Small intestine (tissue), 7 donors: ENCODE measurements at regions not wholly inside any gene's neighbourhood (a gene's known extent, or its start where the extent isn't known, plus 50 kb on each side); places are given as distances from the start of the nearest gene placed in this dataset.

Experiments used
- DNase-seq, 2 donors: peaks; one replicate each; pipeline versions ENCODE4 v3.0.0 to v3.0.0-alpha.2; 2013
- FAIRE-seq: peaks from 2 replicates; lab custom pipeline; 2012; peaks lifted over from hg19 to GRCh38; lab: Jason Lieb, UNC
- H3K27ac ChIP-seq, 3 donors: one replicate each; pipeline ENCODE4 v1.5.1; 2013; ENCODE audit warnings: low read length in 2 of 3, mild to moderate bottlenecking in 2 of 3, control low read depth in 1 of 3, inconsistent platforms in 1 of 3, low read depth in 1 of 3, moderate library complexity in 1 of 3
- H3K27me3 ChIP-seq, 3 donors: one replicate each; pipeline ENCODE4 v1.6.1; 2013; ENCODE audit warnings: low read length in 3 of 3, inconsistent platforms in 1 of 3; ENCODE audit not compliant: control insufficient read depth in 3 of 3, insufficient read depth in 3 of 3
- H3K36me3 ChIP-seq, 3 donors: one replicate each; pipeline ENCODE4 v1.6.1; 2013; ENCODE audit warnings: low read length in 3 of 3, inconsistent platforms in 1 of 3, low read depth in 1 of 3, mild to moderate bottlenecking in 1 of 3, moderate library complexity in 1 of 3; ENCODE audit not compliant: control insufficient read depth in 3 of 3, insufficient read depth in 2 of 3
- H3K4me1 ChIP-seq, 3 donors: one replicate each; pipeline ENCODE4 v1.6.1; 2013; ENCODE audit warnings: low read length in 2 of 3, inconsistent platforms in 1 of 3, low read depth in 1 of 3, mild to moderate bottlenecking in 1 of 3, moderate library complexity in 1 of 3; ENCODE audit not compliant: control insufficient read depth in 3 of 3, insufficient read depth in 2 of 3
- H3K4me3 ChIP-seq, 3 donors: one replicate each; pipeline ENCODE4 v1.5.1; 2013; ENCODE audit warnings: low read length in 3 of 3, control low read depth in 1 of 3, inconsistent platforms in 1 of 3, low read depth in 1 of 3, mild to moderate bottlenecking in 1 of 3, moderate library complexity in 1 of 3
- H3K9me3 ChIP-seq, 2 donors: one replicate each; pipeline ENCODE4 v1.6.1; 2013; ENCODE audit warnings: low read depth in 1 of 2, low read length in 1 of 2; ENCODE audit not compliant: control insufficient read depth in 2 of 2, insufficient read depth in 1 of 2
- WGBS, 3 donors: extraction: QIAGEN DNeasy Blood & Tissue Kit; methylation state at CpG; one replicate each; pipeline ENCODE4 v1.1.7; 2013; 5-methylcytosine and 5-hydroxymethylcytosine counted together
- donor health status: healthy with polysubstance abuse.
- donor health status: control.
- donor health status: control.
- donor health status: Bipolar disorder and iron deficiency.
- donor health status: healthy.

DNA sequence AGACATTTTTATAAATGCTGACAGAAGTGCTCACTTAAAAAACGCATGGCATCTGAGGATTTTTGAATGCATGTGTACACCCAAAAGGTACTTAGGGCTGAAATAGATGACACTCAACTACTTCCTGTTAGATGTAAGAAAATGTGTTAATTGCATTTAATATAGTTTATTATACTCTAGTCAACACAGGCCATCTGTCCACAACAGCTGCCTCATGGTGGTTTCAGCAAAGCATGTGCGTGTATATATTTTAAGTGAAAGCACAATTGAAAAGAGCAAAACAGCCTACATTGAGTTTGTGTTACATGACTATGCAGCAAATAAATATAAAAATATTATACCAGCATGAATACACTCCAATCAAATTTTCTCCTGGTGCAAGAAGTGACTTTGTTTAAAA, 1233.0 kb upstream of the EYS start:
- 76 to 89% (median 84%) methylated on average over 2 of the region's 2 CpGs for WGBS, 3 donors
- FAIRE-seq (no peak), DNase-seq (no peak)
- H3K4me1 ChIP-seq, result no peaks in the 10 kb centered on the region
- no peaks in the 10 kb centered on the region for H3K27me3 ChIP-seq
- no peak overlapping the region for H3K4me3 ChIP-seq
- no peak overlapping the region for H3K27ac ChIP-seq
- no peaks in the 10 kb centered on the region for H3K36me3 ChIP-seq
- peaks cover 0 to 24% of the 10 kb centered on the region in 2 donors for H3K9me3 ChIP-seq

DNA sequence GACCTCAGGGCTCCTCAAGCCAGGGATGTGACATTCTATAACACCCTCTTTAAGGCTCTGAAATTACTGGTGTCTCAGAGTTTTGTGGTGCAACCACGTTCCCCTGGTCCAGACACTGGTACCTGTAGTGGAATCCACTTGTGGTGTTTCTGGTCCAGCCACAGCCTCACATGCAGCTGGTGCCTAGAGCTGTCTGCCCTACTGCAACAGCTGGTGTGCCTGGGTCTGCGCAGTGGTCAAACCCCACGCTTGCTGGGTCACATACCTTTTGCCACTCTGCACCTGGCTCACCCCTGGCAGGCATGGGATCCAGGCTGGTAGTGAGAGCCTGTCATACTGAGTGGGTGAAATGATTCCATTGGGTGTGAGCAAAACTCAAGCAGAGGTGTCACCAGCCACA, 1230.2 kb upstream of the EYS start:
- no peak for DNase-seq
- Histone ChIP-seq H3K36me3 (no peaks in the 10 kb centered on the region), H3K4me3 (no peak overlapping the region), H3K4me1 (no peaks in the 10 kb centered on the region), H3K27ac (no peak overlapping the region), H3K9me3 (peaks cover 0 to 28% of the 10 kb centered on the region in 2 donors), H3K27me3 (no peaks in the 10 kb centered on the region)
- no peak for FAIRE-seq
- WGBS, 3 donors, result 66 to 70% (median 70%) methylated on average over 3 of the region's 3 CpGs

DNA sequence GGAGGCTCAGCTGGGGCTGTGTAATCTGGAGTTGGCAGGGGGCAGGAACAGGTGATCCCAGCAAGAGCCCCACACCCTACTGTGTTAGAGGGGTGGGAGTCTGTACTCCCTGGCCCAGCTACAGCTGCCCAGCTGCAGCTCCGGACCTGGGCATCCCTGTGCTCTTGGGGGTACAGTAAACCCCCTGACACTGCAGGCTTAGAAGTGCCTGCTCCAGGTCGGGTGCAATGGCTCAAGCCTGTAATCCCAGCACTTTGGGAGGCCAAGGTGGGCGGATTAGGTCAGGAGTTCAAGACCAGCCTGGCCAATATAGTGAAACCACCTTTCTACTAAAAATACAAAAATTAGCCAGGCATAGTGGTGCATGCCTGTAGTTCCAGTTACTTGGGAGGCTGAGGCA, 1228.6 kb upstream of the EYS start:
- Histone ChIP-seq H3K4me1 (no peaks in the 10 kb centered on the region), H3K27ac (no peak overlapping the region), H3K36me3 (no peaks in the 10 kb centered on the region), H3K9me3 (peaks cover 0 to 28% of the 10 kb centered on the region in 2 donors), H3K4me3 (no peak overlapping the region), H3K27me3 (no peaks in the 10 kb centered on the region)
- 61 to 83% (median 64%) methylated on average over 3 of the region's 3 CpGs for WGBS, 3 donors
- DNase-seq (no peak), FAIRE-seq (no peak)

DNA sequence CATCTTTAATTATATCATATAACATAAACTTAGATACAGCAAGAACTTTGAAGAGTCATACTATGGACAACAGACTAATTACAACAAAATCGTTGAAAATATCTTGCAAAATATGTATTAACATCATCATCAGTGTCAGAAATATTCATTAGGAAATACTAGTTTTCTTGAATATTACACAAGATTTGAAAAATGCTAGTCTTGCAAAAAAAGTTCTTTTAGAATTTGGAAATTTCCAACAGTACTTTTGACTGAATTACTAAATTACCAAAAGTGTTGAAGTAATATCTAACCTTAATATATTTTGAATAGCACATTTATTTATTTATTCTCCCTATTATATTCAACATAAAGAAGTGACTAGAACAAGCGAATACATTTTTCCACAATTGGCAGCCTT, 1224.8 kb upstream of the EYS start:
- peaks cover 0 to 33% of the 10 kb centered on the region in 2 donors for H3K9me3 ChIP-seq
- WGBS, 3 donors, result 69 to 79% (median 71%) methylated on average over 2 of the region's 2 CpGs
- no peak overlapping the region for H3K4me3 ChIP-seq
- DNase-seq (no peak), FAIRE-seq (no peak)
- H3K27ac ChIP-seq, result no peak overlapping the region
- H3K4me1 ChIP-seq, result no peaks in the 10 kb centered on the region
- no peaks in the 10 kb centered on the region for H3K27me3 ChIP-seq
- no peaks in the 10 kb centered on the region for H3K36me3 ChIP-seq

DNA sequence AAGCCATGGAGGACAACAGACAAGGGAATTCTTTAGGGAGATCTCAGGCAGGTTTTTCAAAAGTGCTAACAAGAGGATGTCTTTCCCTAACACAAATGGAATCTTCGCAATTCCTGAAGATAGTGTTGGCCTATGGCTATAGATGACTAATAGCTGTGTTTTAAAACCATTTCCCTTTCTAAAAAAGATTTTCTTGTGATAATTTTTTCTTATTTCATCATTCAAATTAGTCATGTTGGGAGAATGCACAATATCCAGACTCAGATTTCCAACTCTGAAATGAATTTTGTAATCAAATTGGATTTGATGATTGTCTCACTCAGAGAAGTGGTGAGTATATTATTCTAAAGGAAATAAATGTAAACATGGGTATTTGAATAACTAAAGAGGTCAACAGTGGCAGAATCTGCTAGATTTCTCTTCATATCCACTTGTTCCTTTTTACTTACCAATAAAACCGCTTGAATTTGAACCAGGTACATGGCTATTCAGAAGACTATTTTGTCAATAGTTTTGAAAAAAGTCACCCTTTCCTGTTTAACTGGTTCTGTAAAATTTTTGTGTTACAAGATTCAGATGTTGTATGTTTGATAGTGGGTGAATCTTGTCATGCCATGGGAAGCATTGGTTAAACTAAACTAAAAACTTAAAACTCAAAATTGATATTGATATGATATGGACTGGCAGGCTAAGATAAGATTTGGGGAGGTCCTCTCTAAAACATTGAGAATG, 1223.7 kb upstream of the EYS start:
- FAIRE-seq (no peak), DNase-seq (no peak)
- H3K27me3 ChIP-seq, result no peaks in the 10 kb centered on the region
- H3K36me3 ChIP-seq, result no peaks in the 10 kb centered on the region
- no peak overlapping the region for H3K4me3 ChIP-seq
- H3K9me3 ChIP-seq, result peaks cover 2 to 31% of the 10 kb centered on the region in 2 donors
- H3K4me1 ChIP-seq, result no peaks in the 10 kb centered on the region
- no peak overlapping the region for H3K27ac ChIP-seq
- 79 to 85% (median 83%) methylated on average over 2 of the region's 2 CpGs for WGBS, 3 donors

DNA sequence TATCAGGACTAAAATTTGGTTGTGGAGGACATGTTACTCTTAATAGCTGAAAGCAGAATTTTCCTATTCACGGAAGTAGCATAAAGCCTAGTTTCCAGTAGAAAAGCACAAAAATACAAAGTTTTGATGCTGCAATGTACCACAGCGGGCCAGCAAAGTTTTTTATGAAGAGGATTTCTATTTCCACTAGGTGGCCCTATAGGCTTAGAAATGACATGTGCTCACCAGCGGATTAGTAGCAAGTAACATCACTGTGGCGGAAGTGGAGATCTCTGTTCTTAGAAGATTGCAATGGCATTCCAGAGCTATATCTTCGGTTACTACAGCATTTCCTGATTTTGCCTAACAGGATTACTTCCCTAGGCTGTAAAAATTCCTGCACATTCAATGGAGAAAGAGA, 1219.0 kb upstream of the EYS start:
- no peak for FAIRE-seq
- H3K4me1 ChIP-seq, result no peaks in the 10 kb centered on the region
- 87 to 92% (median 91%) methylated on average over 5 of the region's 5 CpGs for WGBS, 3 donors
- DNase-seq, result no peak
- H3K4me3 ChIP-seq, result no peak overlapping the region
- no peak overlapping the region for H3K27ac ChIP-seq
- peaks cover 2 to 44% of the 10 kb centered on the region in 2 donors for H3K9me3 ChIP-seq
- H3K36me3 ChIP-seq, result no peaks in the 10 kb centered on the region
- no peaks in the 10 kb centered on the region for H3K27me3 ChIP-seq

DNA sequence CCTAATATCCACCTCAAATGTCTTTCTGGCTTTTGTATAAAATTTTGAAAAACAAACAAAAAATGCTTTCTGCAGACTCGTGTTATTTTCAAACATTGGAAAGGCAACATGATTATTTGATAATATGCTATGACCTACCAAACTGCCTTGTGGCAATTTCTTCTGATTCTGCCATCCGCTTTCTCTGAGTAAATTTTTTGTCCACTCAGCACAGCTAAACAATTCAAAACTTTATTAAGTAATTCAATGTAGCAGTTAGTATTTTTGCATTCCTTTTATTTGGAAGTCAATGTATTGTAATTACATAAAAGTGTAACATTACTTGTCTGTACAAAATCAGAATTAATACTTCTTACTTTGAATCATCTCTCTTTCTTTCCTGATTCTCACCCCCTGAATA, 1206.6 kb upstream of the EYS start:
- H3K36me3 ChIP-seq, result no peaks in the 10 kb centered on the region
- H3K27me3 ChIP-seq, result no peaks in the 10 kb centered on the region
- no peak overlapping the region for H3K27ac ChIP-seq
- H3K4me1 ChIP-seq, result no peaks in the 10 kb centered on the region
- 68 to 78% (median 76%) methylated on average over 2 of the region's 2 CpGs for WGBS, 3 donors
- H3K4me3 ChIP-seq, result no peak overlapping the region
- H3K9me3 ChIP-seq, result no peaks in the 10 kb centered on the region
- FAIRE-seq (no peak), DNase-seq (no peak)

DNA sequence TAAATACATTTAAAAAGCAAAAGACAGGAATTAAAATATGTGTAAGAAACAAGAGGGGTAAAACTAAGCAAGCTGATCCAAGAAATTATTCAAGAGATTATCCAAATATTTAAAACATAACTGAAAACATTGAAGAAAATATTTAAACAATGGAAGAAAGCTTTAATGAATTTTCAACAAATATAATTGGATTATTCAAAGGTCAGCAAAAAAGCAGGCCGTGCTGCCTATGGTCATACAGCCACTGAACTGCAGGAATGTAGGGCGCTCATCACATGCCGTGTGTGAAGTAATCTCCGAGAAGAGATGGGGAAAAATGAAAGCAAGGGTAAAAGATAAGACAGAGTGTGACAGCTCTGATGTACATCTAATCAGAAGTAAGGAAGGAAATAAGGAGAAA, 1195.4 kb upstream of the EYS start:
- no peaks in the 10 kb centered on the region for H3K27me3 ChIP-seq
- no peak overlapping the region for H3K27ac ChIP-seq
- no peaks in the 10 kb centered on the region for H3K4me1 ChIP-seq
- H3K4me3 ChIP-seq, result no peak overlapping the region
- H3K9me3 ChIP-seq, result peaks cover 0 to 10% of the 10 kb centered on the region in 2 donors
- DNase-seq, result no peak
- H3K36me3 ChIP-seq, result no peaks in the 10 kb centered on the region
- 46 to 54% (median 46%) methylated on average over 4 of the region's 4 CpGs for WGBS, 3 donors
- no peak for FAIRE-seq
